ENCODE measurements at regions not wholly inside any gene's neighbourhood (a gene's known extent, or its start where the extent isn't known, plus 50 kb on each side); places are given as distances from the start of the nearest gene placed in this dataset.

- 20% methylated on average over 1 of the region's 12 CpGs for WGBS (ENCODE audit: insufficient coverage, low lambda C conversion rate)
These were observed 95.9 kb upstream of the ATP11B start for GRCh38 chr3:182697345-182697919.

GRCh38 chr3:182698078-182698477 is 95.2 kb upstream of the ATP11B start:
- Histone ChIP-seq H3K4me1 (ENCODE audit: control insufficient read depth, insufficient read depth, low read length) (no peaks in the 10 kb centered on the region), H3K27me3 (ENCODE audit: control insufficient read depth, insufficient read depth, low read length) (no peaks in the 10 kb centered on the region), H3K4me3 (ENCODE audit: low read length) (no peak overlapping the region), H3K9me3 (ENCODE audit: control insufficient read depth, low read depth, low read length) (no peaks in the 10 kb centered on the region), H3K36me3 (ENCODE audit: control insufficient read depth, insufficient read depth, low read length) (no peaks in the 10 kb centered on the region), H3K27ac (ENCODE audit: low read length) (no peak overlapping the region)
- DNase-seq: no peak
- WGBS (ENCODE audit: insufficient coverage, low lambda C conversion rate): 100% methylated on average over 1 of the region's 2 CpGs

More at GRCh38 chr3:182697345-182697919, 95.9 kb upstream of the ATP11B start:
- Histone ChIP-seq H3K9me3 (ENCODE audit: control insufficient read depth, low read depth, low read length) (no peaks in the 10 kb centered on the region), H3K4me1 (ENCODE audit: control insufficient read depth, insufficient read depth, low read length) (no peaks in the 10 kb centered on the region), H3K27me3 (ENCODE audit: control insufficient read depth, insufficient read depth, low read length) (no peaks in the 10 kb centered on the region), H3K36me3 (ENCODE audit: control insufficient read depth, insufficient read depth, low read length) (no peaks in the 10 kb centered on the region), H3K4me3 (ENCODE audit: low read length) (no peak overlapping the region), H3K27ac (ENCODE audit: low read length) (no peak overlapping the region)
- no peak for DNase-seq

- H3K27ac ChIP-seq (ENCODE audit: low read length): no peak overlapping the region
- H3K9me3 ChIP-seq (ENCODE audit: control insufficient read depth, low read depth, low read length): no peaks in the 10 kb centered on the region
- H3K36me3 ChIP-seq (ENCODE audit: control insufficient read depth, insufficient read depth, low read length): no peaks in the 10 kb centered on the region
- DNase-seq: no peak
- no peak overlapping the region for H3K4me3 ChIP-seq (ENCODE audit: low read length)
- WGBS (ENCODE audit: insufficient coverage, low lambda C conversion rate): 100% methylated on average over 1 of the region's 2 CpGs
- H3K4me1 ChIP-seq (ENCODE audit: control insufficient read depth, insufficient read depth, low read length): no peaks in the 10 kb centered on the region
- no peaks in the 10 kb centered on the region for H3K27me3 ChIP-seq (ENCODE audit: control insufficient read depth, insufficient read depth, low read length)
These were observed 93.6 kb upstream of the ATP11B start for GRCh38 chr3:182699550-182700170.

GRCh38 chr3:182702216-182702615 is 91.1 kb upstream of the ATP11B start:
- Histone ChIP-seq H3K36me3 (ENCODE audit: control insufficient read depth, insufficient read depth, low read length) (no peaks in the 10 kb centered on the region), H3K27ac (ENCODE audit: low read length) (no peak overlapping the region), H3K4me3 (ENCODE audit: low read length) (no peak overlapping the region), H3K9me3 (ENCODE audit: control insufficient read depth, low read depth, low read length) (no peaks in the 10 kb centered on the region), H3K27me3 (ENCODE audit: control insufficient read depth, insufficient read depth, low read length) (no peaks in the 10 kb centered on the region), H3K4me1 (ENCODE audit: control insufficient read depth, insufficient read depth, low read length) (no peaks in the 10 kb centered on the region)
- DNase-seq: no peak
- 0% methylated on average over 1 of the region's 1 CpG for WGBS (ENCODE audit: insufficient coverage, low lambda C conversion rate)

GRCh38 chr3:182703233-182703632 is 90.1 kb upstream of the ATP11B start:
- WGBS (ENCODE audit: insufficient coverage, low lambda C conversion rate): no CpG with 5 or more reads among the region's 2 CpGs
- no peaks in the 10 kb centered on the region for H3K27me3 ChIP-seq (ENCODE audit: control insufficient read depth, insufficient read depth, low read length)
- H3K36me3 ChIP-seq (ENCODE audit: control insufficient read depth, insufficient read depth, low read length): no peaks in the 10 kb centered on the region

GRCh38 chr3:182704926-182705325 is 88.4 kb upstream of the ATP11B start:
- Histone ChIP-seq H3K27me3 (ENCODE audit: control insufficient read depth, insufficient read depth, low read length) (no peaks in the 10 kb centered on the region), H3K4me3 (ENCODE audit: low read length) (no peak overlapping the region), H3K27ac (ENCODE audit: low read length) (no peak overlapping the region), H3K36me3 (ENCODE audit: control insufficient read depth, insufficient read depth, low read length) (no peaks in the 10 kb centered on the region), H3K9me3 (ENCODE audit: control insufficient read depth, low read depth, low read length) (no peaks in the 10 kb centered on the region), H3K4me1 (ENCODE audit: control insufficient read depth, insufficient read depth, low read length) (no peaks in the 10 kb centered on the region)
- no peak for DNase-seq
- 66% methylated on average over 2 of the region's 4 CpGs for WGBS (ENCODE audit: insufficient coverage, low lambda C conversion rate)

More at GRCh38 chr3:182703233-182703632, 90.1 kb upstream of the ATP11B start:
- Histone ChIP-seq H3K27ac (ENCODE audit: low read length) (no peak overlapping the region), H3K9me3 (ENCODE audit: control insufficient read depth, low read depth, low read length) (no peaks in the 10 kb centered on the region), H3K4me1 (ENCODE audit: control insufficient read depth, insufficient read depth, low read length) (no peaks in the 10 kb centered on the region), H3K4me3 (ENCODE audit: low read length) (no peak overlapping the region)
- DNase-seq: no peak

GRCh38 chr3:182708810-182709209 is 84.5 kb upstream of the ATP11B start:
- Histone ChIP-seq H3K27me3 (ENCODE audit: control insufficient read depth, insufficient read depth, low read length) (no peaks in the 10 kb centered on the region), H3K9me3 (ENCODE audit: control insufficient read depth, low read depth, low read length) (no peaks in the 10 kb centered on the region), H3K4me3 (ENCODE audit: low read length) (no peak overlapping the region), H3K4me1 (ENCODE audit: control insufficient read depth, insufficient read depth, low read length) (peaks cover 3% of the 10 kb centered on the region), H3K27ac (ENCODE audit: low read length) (no peak overlapping the region), H3K36me3 (ENCODE audit: control insufficient read depth, insufficient read depth, low read length) (no peaks in the 10 kb centered on the region)
- DNase-seq: no peak
- no CpG with 5 or more reads among the region's 1 CpG for WGBS (ENCODE audit: insufficient coverage, low lambda C conversion rate)

- H3K36me3 ChIP-seq (ENCODE audit: control insufficient read depth, insufficient read depth, low read length): no peaks in the 10 kb centered on the region
- no CpG with 5 or more reads among the region's 6 CpGs for whole genome bisulfite sequencing (ENCODE audit: insufficient coverage, low lambda C conversion rate)
- no peaks in the 10 kb centered on the region for H3K27me3 ChIP-seq (ENCODE audit: control insufficient read depth, insufficient read depth, low read length)
- H3K4me1 ChIP-seq (ENCODE audit: control insufficient read depth, insufficient read depth, low read length): peaks cover 4% of the 10 kb centered on the region
- H3K4me3 ChIP-seq (ENCODE audit: low read length): no peak overlapping the region
- H3K9me3 ChIP-seq (ENCODE audit: control insufficient read depth, low read depth, low read length): no peaks in the 10 kb centered on the region
- no peak overlapping the region for H3K27ac ChIP-seq (ENCODE audit: low read length)
- peak in 1 of 2 donors; percentile 37 for DNase-seq
These were observed 84.0 kb upstream of the ATP11B start for GRCh38 chr3:182709306-182709705.

- no peak overlapping the region for H3K4me3 ChIP-seq (ENCODE audit: low read length)
- peak in 1 of 2 donors; percentile 42 for DNase-seq
- H3K9me3 ChIP-seq (ENCODE audit: control insufficient read depth, low read depth, low read length): no peaks in the 10 kb centered on the region
- H3K36me3 ChIP-seq (ENCODE audit: control insufficient read depth, insufficient read depth, low read length): no peaks in the 10 kb centered on the region
- WGBS (ENCODE audit: insufficient coverage, low lambda C conversion rate): 75% methylated on average over 4 of the region's 7 CpGs
- H3K4me1 ChIP-seq (ENCODE audit: control insufficient read depth, insufficient read depth, low read length): peaks cover 9% of the 10 kb centered on the region
- peak overlapping the region; percentile 7 for H3K27ac ChIP-seq (ENCODE audit: low read length)
- H3K27me3 ChIP-seq (ENCODE audit: control insufficient read depth, insufficient read depth, low read length): no peaks in the 10 kb centered on the region
These were observed 82.6 kb upstream of the ATP11B start for GRCh38 chr3:182710557-182711157.

GRCh38 chr3:182711261-182711683 is 82.0 kb upstream of the ATP11B start:
- Histone ChIP-seq H3K9me3 (ENCODE audit: control insufficient read depth, low read depth, low read length) (no peaks in the 10 kb centered on the region), H3K4me1 (ENCODE audit: control insufficient read depth, insufficient read depth, low read length) (peaks cover 14% of the 10 kb centered on the region), H3K4me3 (ENCODE audit: low read length) (no peak overlapping the region), H3K27me3 (ENCODE audit: control insufficient read depth, insufficient read depth, low read length) (no peaks in the 10 kb centered on the region), H3K27ac (ENCODE audit: low read length) (peak overlapping the region; percentile 47), H3K36me3 (ENCODE audit: control insufficient read depth, insufficient read depth, low read length) (no peaks in the 10 kb centered on the region)
- peak; percentile 79 to 90 for DNase-seq
- no CpG with 5 or more reads among the region's 3 CpGs for WGBS (ENCODE audit: insufficient coverage, low lambda C conversion rate)
